GM19397 (cell line): ENCODE measurements at regions not wholly inside any gene's neighbourhood (a gene's known extent, or its start where the extent isn't known, plus 50 kb on each side); places are given as distances from the start of the nearest gene placed in this dataset.

Source experiments
- ATAC-seq: cut with Tn5 transposase; IDR thresholded peaks from one replicate; pipeline ENCODE4 v1.9.1; 2021; ENCODE audit warnings: mild to moderate bottlenecking, moderate library complexity; ENCODE audit not compliant: unreplicated experiment

GRCh38 chr6:122297010-122297409 lies 102.4 kb upstream of the HSF2 start:
- ATAC-seq, result no peak

DNA sequence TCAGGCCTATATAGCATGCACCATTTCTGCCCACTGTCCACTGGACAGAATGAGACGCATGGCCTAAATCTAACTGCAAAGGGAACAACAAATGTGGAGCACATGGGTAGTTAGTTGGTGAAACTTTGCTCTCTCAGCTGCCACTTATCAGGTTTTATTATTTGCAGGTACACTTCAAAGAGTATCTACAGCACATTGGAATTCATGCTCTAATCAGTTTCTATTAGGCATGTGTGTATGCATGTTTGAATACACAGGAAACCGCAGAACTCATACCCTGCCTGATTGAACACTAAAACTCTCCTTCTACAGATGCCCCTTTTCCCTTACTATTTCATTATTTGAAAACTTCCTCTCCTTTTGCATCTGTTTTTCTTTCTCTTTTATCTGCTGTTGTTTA lies 97.4 kb upstream of the HSF2 start:
- no peak for ATAC-seq

DNA sequence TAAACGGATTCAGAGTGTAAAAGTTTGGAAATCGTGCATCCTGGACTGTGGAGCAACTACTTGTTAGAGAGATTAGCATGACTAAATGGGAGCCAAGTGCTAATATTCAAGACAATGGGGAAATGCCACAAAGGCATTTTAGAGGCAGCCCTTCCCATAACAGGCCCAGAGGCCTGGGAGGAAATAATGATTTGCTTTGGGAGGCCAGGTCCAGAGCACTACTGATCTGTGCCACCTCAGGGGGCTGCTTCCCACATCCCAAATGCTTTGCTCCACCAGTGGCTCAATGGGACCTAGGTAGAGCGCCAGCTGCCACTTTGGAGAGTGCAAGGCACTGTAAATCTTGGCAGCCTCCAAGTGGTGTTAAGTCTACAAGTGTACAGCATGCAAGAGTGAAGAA lies 91.9 kb upstream of the HSF2 start:
- ATAC-seq, result no peak

- no peak for ATAC-seq
These were observed 91.4 kb upstream of the HSF2 start for GRCh38 chr6:122308074-122308473.

DNA sequence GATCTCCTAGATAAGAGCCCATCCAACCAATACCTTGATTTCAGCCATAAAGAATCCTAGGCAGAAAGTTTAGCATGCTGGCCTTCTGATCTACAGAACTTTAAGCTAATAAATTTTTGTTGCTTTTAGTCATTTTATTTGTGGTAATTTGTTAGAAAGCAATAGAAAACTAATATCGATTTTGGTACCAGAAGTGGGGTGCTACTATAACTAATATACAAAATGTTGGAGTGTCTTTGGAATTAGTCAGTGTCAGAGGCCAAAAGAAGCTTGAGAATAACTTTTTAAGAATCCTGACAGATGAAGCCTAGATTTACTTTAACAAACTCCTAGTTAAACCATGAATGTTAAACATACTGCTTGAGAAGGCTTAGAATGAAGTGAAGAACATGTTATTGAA lies 83.6 kb upstream of the HSF2 start:
- no peak for ATAC-seq

DNA sequence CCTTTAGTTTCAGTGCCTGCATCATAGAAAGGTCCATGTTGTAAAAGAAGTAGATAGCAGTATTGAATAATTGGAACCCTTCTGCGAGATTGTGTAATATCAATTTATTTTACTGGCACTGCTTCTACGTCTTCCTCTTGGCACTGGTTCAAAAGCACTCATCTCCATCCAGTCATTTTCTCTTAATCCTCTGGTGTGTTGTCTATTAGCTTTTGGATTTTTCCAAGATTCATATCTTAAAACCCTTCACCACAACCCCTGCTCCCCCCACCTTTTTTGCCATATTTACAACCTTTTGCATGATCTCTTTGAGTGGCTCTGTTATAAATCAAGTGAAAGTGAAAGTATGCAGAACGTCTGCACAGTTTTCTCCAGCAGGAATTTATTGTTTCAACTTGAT lies 76.6 kb upstream of the HSF2 start:
- ATAC-seq, result no peak

- ATAC-seq, result no peak
These were observed 76.1 kb upstream of the HSF2 start for GRCh38 chr6:122323361-122323760.

DNA sequence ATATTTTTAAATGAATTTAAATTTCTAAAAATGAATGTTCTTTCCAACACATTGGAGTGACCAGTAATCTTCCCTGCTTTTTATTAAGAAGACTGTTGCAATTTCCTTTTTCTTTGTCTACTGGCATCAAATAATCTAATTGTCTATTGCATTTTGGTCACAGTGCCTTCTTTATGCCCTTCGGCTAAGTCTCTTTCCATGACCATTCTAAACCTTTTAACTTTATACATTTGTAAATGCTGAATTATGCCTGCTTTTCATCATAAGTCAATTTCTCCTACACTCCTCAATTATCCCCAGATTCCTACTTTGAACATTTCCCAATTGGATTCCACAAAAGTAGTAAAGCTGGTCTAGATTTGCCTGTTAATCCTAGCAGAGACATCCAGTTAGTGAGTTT lies 69.1 kb upstream of the HSF2 start:
- ATAC-seq, result no peak

DNA sequence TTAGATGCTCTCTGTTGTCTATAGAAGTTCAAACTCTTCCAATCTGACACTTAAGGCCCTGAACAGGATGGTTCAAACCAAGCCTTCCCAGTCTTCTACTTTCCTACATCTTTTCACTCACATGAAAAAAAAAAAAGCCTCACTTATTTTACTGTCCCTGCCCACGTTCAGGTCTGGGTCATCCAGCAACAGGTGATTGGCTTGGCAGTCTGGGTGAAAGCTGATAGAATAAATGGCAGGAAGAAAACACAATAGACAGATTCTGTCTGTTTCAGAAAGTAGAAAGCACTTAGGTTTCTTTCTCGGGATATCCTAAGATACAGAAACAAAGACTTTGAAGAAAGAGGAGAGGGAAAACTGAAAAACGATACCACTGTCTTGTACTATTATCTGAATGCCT lies 61.8 kb upstream of the HSF2 start:
- ATAC-seq, result no peak

- no peak for ATAC-seq
These were observed 59.8 kb upstream of the HSF2 start for GRCh38 chr6:122339661-122340060.

GRCh38 chr6:122347280-122347679 lies 52.2 kb upstream of the HSF2 start:
- no peak for ATAC-seq

DNA sequence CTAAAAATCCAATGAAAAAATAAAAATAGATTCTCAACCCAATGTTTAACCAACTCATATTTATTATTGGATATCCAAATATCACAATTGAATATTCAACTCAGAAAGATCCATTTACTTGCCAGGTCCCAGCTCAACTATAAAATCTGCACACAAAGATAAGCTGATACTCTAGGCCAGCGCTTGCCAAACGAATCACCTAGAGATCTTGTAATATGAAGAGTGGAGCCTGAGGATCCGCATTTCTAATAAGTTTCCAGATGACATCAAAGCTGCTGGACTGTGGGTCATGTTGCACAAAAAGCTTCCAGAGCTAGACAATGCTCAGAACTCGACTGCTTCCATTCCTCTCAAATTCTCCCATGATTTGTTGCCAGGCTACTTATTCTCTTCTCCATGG lies 51.7 kb upstream of the HSF2 start:
- ATAC-seq, result no peak
